ENCODE measurements at regions not wholly inside any gene's neighbourhood (a gene's known extent, or its start where the extent isn't known, plus 50 kb on each side); places are given as distances from the start of the nearest gene placed in this dataset.

- no peak for ATAC-seq (ENCODE audit: low read depth)
- Mint-ChIP-seq H3K9me3 (ENCODE audit: insufficient read depth) (no peaks in the 10 kb centered on the region), H3K4me3 (no peak overlapping the region), H3K4me1 (no peaks in the 10 kb centered on the region), H3K27ac (no peak overlapping the region), H3K27me3 (peaks cover 6% of the 10 kb centered on the region)
- Histone ChIP-seq H3K9ac (ENCODE audit: low read length) (no peak overlapping the region), H3K4me1 (ENCODE audit: control insufficient read depth in 2 of 2, insufficient read depth in 2 of 2, low read length in 2 of 2) (no peaks in the 10 kb centered on the region), H3K36me3 (replicated peaks in 1 of 2; ENCODE audit: control extremely low read depth in 1 of 2, control insufficient read depth in 1 of 2, extremely low read depth in 1 of 2, insufficient read depth in 2 of 2, low read length in 1 of 2) (no peaks in the 10 kb centered on the region), H2AFZ (ENCODE audit: insufficient read depth, low read depth, low read length, poor library complexity, severe bottlenecking) (no peak overlapping the region), H3K4me3 (ENCODE audit: control extremely low read depth in 1 of 5, extremely low read depth in 1 of 5, insufficient read depth in 1 of 5, low read depth in 2 of 5, low read length in 4 of 5) (no peak overlapping the region), H3K4me2 (replicated peaks; ENCODE audit: low read depth, low read length, poor library complexity, severe bottlenecking) (no peak overlapping the region), H3K27me3 (replicated peaks in 1 of 4; ENCODE audit: control extremely low read depth in 1 of 4, control insufficient read depth in 3 of 4, insufficient read depth in 4 of 4, low read length in 3 of 4) (no peaks in the 10 kb centered on the region), H3K9me3 (ENCODE audit: control extremely low read depth in 1 of 3, control insufficient read depth in 2 of 3, insufficient read depth in 1 of 3, low read length in 2 of 3) (no peaks in the 10 kb centered on the region), H3K79me2 (ENCODE audit: control insufficient read depth, insufficient read depth, low read length) (no peaks in the 10 kb centered on the region), H3K27ac (ENCODE audit: low read length in 2 of 2) (no peak overlapping the region), H4K20me1 (ENCODE audit: control insufficient read depth, insufficient read depth, low read length, poor library complexity, severe bottlenecking) (no peaks in the 10 kb centered on the region)
- no CpG with 5 or more reads among the region's 1 CpG for WGBS (ENCODE audit: insufficient coverage)
- POLR2A ChIA-PET = no interaction called here
- no peak for DNase-seq
- CTCF ChIA-PET = no interaction called here
- no peak for TF ChIP-seq CTCF (IDR thresholded peaks at IDR 0.05)
- no peak for TF ChIP-seq EZH2 (IDR thresholded peaks at IDR 0.05; ENCODE audit: borderline replicate concordance, insufficient read depth, low read depth, low read length, poor library complexity, severe bottlenecking)
- intact Hi-C loops (cut with micrococcal nuclease) = no loop called here
Measured at GRCh38 chr6:125474061-125474460, 172.3 kb upstream of the HDDC2 start.

- Histone ChIP-seq H3K4me2 (replicated peaks; ENCODE audit: low read depth, low read length, poor library complexity, severe bottlenecking) (no peak overlapping the region), H3K9ac (ENCODE audit: low read length) (no peak overlapping the region), H3K79me2 (ENCODE audit: control insufficient read depth, insufficient read depth, low read length) (no peaks in the 10 kb centered on the region), H3K4me1 (ENCODE audit: control insufficient read depth in 2 of 2, insufficient read depth in 2 of 2, low read length in 2 of 2) (no peaks in the 10 kb centered on the region), H2AFZ (ENCODE audit: insufficient read depth, low read depth, low read length, poor library complexity, severe bottlenecking) (no peak overlapping the region), H3K27me3 (replicated peaks in 1 of 4; ENCODE audit: control extremely low read depth in 1 of 4, control insufficient read depth in 3 of 4, insufficient read depth in 4 of 4, low read length in 3 of 4) (no peaks in the 10 kb centered on the region), H3K4me3 (ENCODE audit: control extremely low read depth in 1 of 5, extremely low read depth in 1 of 5, insufficient read depth in 1 of 5, low read depth in 2 of 5, low read length in 4 of 5) (no peak overlapping the region), H3K36me3 (replicated peaks in 1 of 2; ENCODE audit: control extremely low read depth in 1 of 2, control insufficient read depth in 1 of 2, extremely low read depth in 1 of 2, insufficient read depth in 2 of 2, low read length in 1 of 2) (no peaks in the 10 kb centered on the region), H4K20me1 (ENCODE audit: control insufficient read depth, insufficient read depth, low read length, poor library complexity, severe bottlenecking) (no peaks in the 10 kb centered on the region), H3K27ac (ENCODE audit: low read length in 2 of 2) (no peak overlapping the region), H3K9me3 (ENCODE audit: control extremely low read depth in 1 of 3, control insufficient read depth in 2 of 3, insufficient read depth in 1 of 3, low read length in 2 of 3) (no peaks in the 10 kb centered on the region)
- H3K4me3 Mint-ChIP-seq = no peak overlapping the region
- peaks cover 4% of the 10 kb centered on the region for H3K27me3 Mint-ChIP-seq
- ChIA-PET CTCF (no interaction called here), POLR2A (no interaction called here)
- ATAC-seq (ENCODE audit: low read depth) = no peak
- intact Hi-C loops (cut with micrococcal nuclease) = no loop called here
- WGBS (ENCODE audit: insufficient coverage) = 80% methylated on average over 1 of the region's 4 CpGs
- no peaks in the 10 kb centered on the region for H3K4me1 Mint-ChIP-seq
- DNase-seq = no peak
- H3K9me3 Mint-ChIP-seq (ENCODE audit: insufficient read depth) = no peaks in the 10 kb centered on the region
- H3K27ac Mint-ChIP-seq = no peak overlapping the region
- no peak for TF ChIP-seq EZH2 (IDR thresholded peaks at IDR 0.05; ENCODE audit: borderline replicate concordance, insufficient read depth, low read depth, low read length, poor library complexity, severe bottlenecking)
- TF ChIP-seq CTCF (IDR thresholded peaks at IDR 0.05) = no peak
Measured at GRCh38 chr6:125477156-125477555, 175.4 kb upstream of the HDDC2 start.
